ENCODE measurements at regions not wholly inside any gene's neighbourhood (a gene's known extent, or its start where the extent isn't known, plus 50 kb on each side); places are given as distances from the start of the nearest gene placed in this dataset.

DNA sequence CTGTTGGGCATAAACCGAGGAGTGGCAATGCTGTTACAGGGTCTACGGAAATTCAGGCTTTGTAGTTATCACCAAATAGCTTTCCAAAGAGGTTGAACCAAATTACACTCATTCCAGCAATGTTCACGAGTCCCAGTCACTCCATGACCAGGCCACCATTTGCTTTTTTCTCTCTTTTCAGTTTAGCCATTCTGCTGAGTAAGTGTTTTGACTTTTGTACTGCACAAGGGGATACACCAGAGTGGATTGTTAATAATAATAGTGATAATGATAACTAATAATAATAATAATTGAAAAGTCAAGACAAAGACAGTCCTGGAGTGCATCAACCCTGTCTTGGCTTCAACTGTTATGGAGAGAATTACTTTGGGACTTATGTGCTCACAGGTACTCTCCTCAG, 343.5 kb downstream of the AACS start:
- no peak for TF ChIP-seq EZH2 (IDR thresholded peaks at IDR 0.05)
- no peak for TF ChIP-seq EZH2phosphoT487 (IDR thresholded peaks at IDR 0.05)
- no peak for TF ChIP-seq CTCF (IDR thresholded peaks at IDR 0.05)
